ENCODE measurements at regions not wholly inside any gene's neighbourhood (a gene's known extent, or its start where the extent isn't known, plus 50 kb on each side); places are given as distances from the start of the nearest gene placed in this dataset.

GRCh38 chr22:48426466-48427380, 1401.0 kb downstream of the BRD1 start:
- Histone ChIP-seq H3K9me3 (no peaks in the 10 kb centered on the region), H3K27me3 (peaks cover 0 to 27% (median 0%) of the 10 kb centered on the region in 9 donors), H3K36me3 (no peaks in the 10 kb centered on the region), H3K4me3 (no peak overlapping the region), H3K27ac (no peak overlapping the region), H3K4me1 (no peaks in the 10 kb centered on the region)
- DNase-seq (no peak), ATAC-seq (no peak)
- TF ChIP-seq CTCF (IDR thresholded peaks at IDR 0.05) (no peak), POLR2A (IDR thresholded peaks at IDR 0.05) (no peak)
- WGBS, 4 donors, result 74 to 77% (median 75%) methylated on average over 11 to 18 of the region's 18 CpGs
- intact Hi-C loops (cut with DNase I), result no loop called here

GRCh38 chr22:48425641-48426040, 1402.0 kb downstream of the BRD1 start:
- no peak overlapping the region for H3K4me3 ChIP-seq
- no peaks in the 10 kb centered on the region for H3K36me3 ChIP-seq
- no peaks in the 10 kb centered on the region for H3K4me1 ChIP-seq
- DNase-seq (no peak), ATAC-seq (no peak)
- TF ChIP-seq POLR2A (IDR thresholded peaks at IDR 0.05) (no peak), CTCF (IDR thresholded peaks at IDR 0.05) (no peak)
- H3K9me3 ChIP-seq, result no peaks in the 10 kb centered on the region
- no peak overlapping the region for H3K27ac ChIP-seq
- peaks cover 0 to 16% (median 0%) of the 10 kb centered on the region in 9 donors for H3K27me3 ChIP-seq
- WGBS, 4 donors, result 86 to 92% (median 88%) methylated on average over 11 to 12 of the region's 12 CpGs
- intact Hi-C loops (cut with DNase I), result no loop called here

DNA sequence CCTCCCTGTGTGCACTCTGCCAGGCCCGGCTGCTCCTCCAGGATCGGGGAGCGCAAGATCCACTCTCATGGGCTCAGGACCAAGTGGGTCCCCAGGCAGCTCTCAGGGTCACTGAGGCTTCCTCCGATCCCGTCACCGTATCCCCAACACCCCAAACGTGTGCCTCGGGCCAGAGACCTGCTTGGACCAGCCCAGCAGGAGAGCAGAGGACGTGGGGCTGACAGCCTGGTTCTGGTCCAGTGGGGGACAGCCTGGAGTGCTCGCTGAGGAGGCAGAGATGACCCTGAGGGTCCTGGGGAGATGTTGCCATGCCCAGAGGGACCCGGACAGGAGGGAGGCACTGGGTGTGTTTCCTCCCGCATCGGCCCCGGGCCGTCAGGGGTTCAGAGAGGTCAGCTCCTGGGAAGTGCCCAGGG, 1402.6 kb downstream of the BRD1 start:
- ATAC-seq (no peak), DNase-seq (no peak)
- Histone ChIP-seq H3K4me1 (no peaks in the 10 kb centered on the region), H3K27me3 (peaks cover 0 to 15% (median 0%) of the 10 kb centered on the region in 9 donors), H3K27ac (no peak overlapping the region), H3K4me3 (no peak overlapping the region), H3K9me3 (no peaks in the 10 kb centered on the region), H3K36me3 (no peaks in the 10 kb centered on the region)
- TF ChIP-seq POLR2A (IDR thresholded peaks at IDR 0.05), result no peak
- no peak for TF ChIP-seq CTCF (IDR thresholded peaks at IDR 0.05)
- WGBS, 4 donors, result 81 to 85% (median 83%) methylated on average over 15 of the region's 15 CpGs
- intact Hi-C loops (cut with DNase I), result no loop called here

DNA sequence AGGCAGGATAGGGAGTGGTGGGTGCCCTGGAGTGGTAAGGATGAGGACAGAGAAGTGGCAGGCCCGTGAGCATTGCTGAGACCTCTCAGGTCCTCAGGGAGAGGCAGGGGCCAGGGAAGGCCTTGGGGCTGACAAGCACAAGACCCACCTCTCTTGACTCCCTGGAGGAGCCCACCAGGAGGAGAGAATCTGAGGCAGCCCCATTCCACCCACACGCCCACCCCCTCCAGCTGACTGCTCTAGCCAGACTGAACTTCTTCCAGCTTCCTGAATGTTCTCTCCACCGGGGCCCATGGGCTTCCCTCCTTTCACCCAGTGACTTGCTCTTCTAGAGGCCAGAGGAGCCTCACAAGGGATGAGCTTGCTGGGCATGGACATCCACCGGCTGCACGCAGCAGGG, 1403.0 kb downstream of the BRD1 start:
- peaks cover 0 to 17% (median 0%) of the 10 kb centered on the region in 9 donors for H3K27me3 ChIP-seq

More for the DNA sequence above, 1403.0 kb downstream of the BRD1 start:
- Histone ChIP-seq H3K27ac (no peak overlapping the region), H3K4me1 (no peaks in the 10 kb centered on the region), H3K36me3 (no peaks in the 10 kb centered on the region), H3K9me3 (no peaks in the 10 kb centered on the region), H3K4me3 (no peak overlapping the region)
- intact Hi-C loops (cut with DNase I), result no loop called here
- 57 to 74% (median 68%) methylated on average over 5 of the region's 5 CpGs for WGBS, 4 donors
- TF ChIP-seq CTCF (IDR thresholded peaks at IDR 0.05), result no peak
- no peak for TF ChIP-seq POLR2A (IDR thresholded peaks at IDR 0.05)
- ATAC-seq (no peak), DNase-seq (no peak)

Measured in heart left ventricle (tissue), 16 donors.